ENCODE measurements at regions not wholly inside any gene's neighbourhood (a gene's known extent, or its start where the extent isn't known, plus 50 kb on each side); places are given as distances from the start of the nearest gene placed in this dataset.

GRCh38 chr1:80212948-80213347 lies 1206.4 kb upstream of the ADGRL4 start:
- no peak for DNase-seq
- no peaks in the 10 kb centered on the region for H3K27me3 ChIP-seq
- H3K4me1 ChIP-seq, result peaks cover 0 to 9% (median 0%) of the 10 kb centered on the region in 4 donors
- no peaks in the 10 kb centered on the region for H3K36me3 ChIP-seq
- intact Hi-C loops (cut with DNase I; ENCODE audit: low total_unique reads), result no loop called here
- no peaks in the 10 kb centered on the region for H3K9me3 ChIP-seq
- TF ChIP-seq CTCF (IDR thresholded peaks at IDR 0.05), result no peak
- H3K27ac ChIP-seq, result no peak overlapping the region
- H3K4me3 ChIP-seq, result no peak overlapping the region

- no peak for DNase-seq
- intact Hi-C loops (cut with DNase I; ENCODE audit: low total_unique reads), result no loop called here
- TF ChIP-seq CTCF (IDR thresholded peaks at IDR 0.05), result no peak
Measured at GRCh38 chr1:80211691-80212380, 1205.3 kb upstream of the ADGRL4 start.

GRCh38 chr1:80202118-80202517 lies 1195.6 kb upstream of the ADGRL4 start:
- intact Hi-C loops (cut with DNase I; ENCODE audit: low total_unique reads), result no loop called here
- H3K36me3 ChIP-seq, result no peaks in the 10 kb centered on the region
- no peak for TF ChIP-seq CTCF (IDR thresholded peaks at IDR 0.05)
- no peaks in the 10 kb centered on the region for H3K9me3 ChIP-seq
- no peak for DNase-seq
- H3K4me3 ChIP-seq, result no peak overlapping the region
- H3K27me3 ChIP-seq, result no peaks in the 10 kb centered on the region
- H3K27ac ChIP-seq, result no peak overlapping the region
- no peaks in the 10 kb centered on the region for H3K4me1 ChIP-seq

More at GRCh38 chr1:80211691-80212380, 1205.3 kb upstream of the ADGRL4 start:
- no peak overlapping the region for H3K4me3 ChIP-seq
- H3K27me3 ChIP-seq, result no peaks in the 10 kb centered on the region
- peaks cover 0 to 9% (median 0%) of the 10 kb centered on the region in 4 donors for H3K4me1 ChIP-seq
- no peaks in the 10 kb centered on the region for H3K36me3 ChIP-seq
- H3K9me3 ChIP-seq, result no peaks in the 10 kb centered on the region
- no peak overlapping the region for H3K27ac ChIP-seq

- no peak for DNase-seq
- H3K9me3 ChIP-seq, result no peaks in the 10 kb centered on the region
- no peaks in the 10 kb centered on the region for H3K27me3 ChIP-seq
- no peak overlapping the region for H3K27ac ChIP-seq
- intact Hi-C loops (cut with DNase I; ENCODE audit: low total_unique reads), result no loop called here
- no peak overlapping the region for H3K4me3 ChIP-seq
- no peak for TF ChIP-seq CTCF (IDR thresholded peaks at IDR 0.05)
- H3K4me1 ChIP-seq, result no peaks in the 10 kb centered on the region
- no peaks in the 10 kb centered on the region for H3K36me3 ChIP-seq
Measured at GRCh38 chr1:80194221-80194620, 1187.7 kb upstream of the ADGRL4 start.

- no peaks in the 10 kb centered on the region for H3K4me1 ChIP-seq
- no peaks in the 10 kb centered on the region for H3K27me3 ChIP-seq
- no peaks in the 10 kb centered on the region for H3K36me3 ChIP-seq
- no peak for DNase-seq
- H3K9me3 ChIP-seq, result peaks cover 0 to 2% (median 0%) of the 10 kb centered on the region in 3 donors
- no peak overlapping the region for H3K4me3 ChIP-seq
- intact Hi-C loops (cut with DNase I; ENCODE audit: low total_unique reads), result no loop called here
- TF ChIP-seq CTCF (IDR thresholded peaks at IDR 0.05), result no peak
- H3K27ac ChIP-seq, result no peak overlapping the region
Measured at GRCh38 chr1:80181418-80181817, 1174.9 kb upstream of the ADGRL4 start.

All from tibial artery (tissue), 4 donors.